Esophagus squamous epithelium (tissue), 5 donors: ENCODE measurements at regions not wholly inside any gene's neighbourhood (a gene's known extent, or its start where the extent isn't known, plus 50 kb on each side); places are given as distances from the start of the nearest gene placed in this dataset.

Experiments
- DNase-seq: peaks from one replicate; lab custom pipeline; 2025; lab: John Stamatoyannopoulos, UW
- H3K27ac ChIP-seq, 4 donors: fragments of 200-600 bp; sonication (generic); one replicate each; pipeline ENCODE4 v1.5.1; 2016 to 2019; ENCODE audit warnings: mild to moderate bottlenecking in 1 of 4
- H3K27me3 ChIP-seq, 4 donors: fragments of 200-600 bp; sonication (generic); 1 replicate in 3 of 4; 2 replicates in 1 of 4; pipeline versions ENCODE4 v1.5.1 to v1.6.0; 2017 to 2021; ENCODE audit warnings: antibody characterized with exemption in 1 of 4
- H3K36me3 ChIP-seq, 3 donors: fragments of 200-600 bp; sonication (generic); one replicate each; pipeline ENCODE4 v1.5.1; 2016 to 2019
- H3K4me1 ChIP-seq, 3 donors: fragments of 200-600 bp; sonication (generic); one replicate each; pipeline ENCODE4 v1.5.1; 2017 to 2019
- H3K4me3 ChIP-seq, 4 donors: fragments of 200-600 bp; sonication (generic); 1 replicate in 3 of 4; 2 replicates in 1 of 4; pipeline ENCODE4 v1.5.1; 2016 to 2019; ENCODE audit warnings: mild to moderate bottlenecking in 2 of 4, moderate library complexity in 1 of 4
- H3K9me3 ChIP-seq, 3 donors: fragments of 200-600 bp; sonication (generic); one replicate each; pipeline ENCODE4 v1.5.1; 2016 to 2019
- POLR2A ChIP-seq, 4 donors: fragments of 450-650 bp; IDR thresholded peaks; one replicate each; pipeline ENCODE4 v1.6.1; 2017; ENCODE audit warnings: antibody characterized with exemption in 4 of 4, mild to moderate bottlenecking in 4 of 4, moderate library complexity in 3 of 4
- WGBS, 2 donors: methylation state at CpG; one replicate each; pipeline ENCODE4 v1.1.5; 2018; 5-methylcytosine and 5-hydroxymethylcytosine counted together
- intact Hi-C: fragments of 100-400 bp; cut with DNase I; formaldehyde crosslinking; loops from one replicate; pipeline ENCODE4 v1.15.0; 2022
- TF ChIP-seq, protein P1 (sequence below), 6 experiments: fragments of 450-650 bp in 4 of 6; fragments of 200-600 bp in 2 of 6; sonication (generic) in 2 of 6; IDR thresholded peaks; one replicate each; pipeline ENCODE4 v1.5.1; 2016 to 2019; ENCODE audit warnings: antibody characterized with exemption in 6 of 6, mild to moderate bottlenecking in 4 of 6, moderate library complexity in 4 of 6
- donor health status: DM: yes; HTN: yes; CAD: no.

DNA sequence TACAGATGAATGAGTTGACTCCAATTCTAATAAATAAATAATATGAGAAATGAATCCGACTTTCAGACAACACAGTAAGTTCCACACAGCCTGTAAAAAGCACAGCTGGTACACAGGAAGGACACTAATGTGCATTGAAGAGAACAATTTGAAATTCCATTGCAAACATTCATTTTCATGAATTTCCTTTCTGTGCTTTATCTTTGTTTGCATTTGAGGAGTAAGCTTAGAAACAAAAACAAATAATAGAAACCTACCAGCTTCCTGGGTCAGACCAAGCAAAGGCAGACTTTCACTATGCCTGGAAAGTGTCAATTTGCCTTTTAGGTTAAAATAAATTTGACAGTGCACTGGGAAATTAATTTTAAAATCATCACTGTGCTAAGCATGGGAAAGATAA is 143.8 kb upstream of the VLDLR start:
- no peaks in the 10 kb centered on the region for H3K36me3 ChIP-seq
- intact Hi-C loops: no loop called here
- H3K27ac ChIP-seq: no peak overlapping the region
- H3K4me1 ChIP-seq: no peaks in the 10 kb centered on the region
- WGBS, 2 donors: 45 to 47% methylated on average over 1 of the region's 1 CpG
- no peak overlapping the region for H3K4me3 ChIP-seq
- H3K27me3 ChIP-seq: no peaks in the 10 kb centered on the region
- DNase-seq: no peak
- no peak for TF ChIP-seq POLR2A (IDR thresholded peaks at IDR 0.05)
- TF ChIP-seq, protein P1, sequence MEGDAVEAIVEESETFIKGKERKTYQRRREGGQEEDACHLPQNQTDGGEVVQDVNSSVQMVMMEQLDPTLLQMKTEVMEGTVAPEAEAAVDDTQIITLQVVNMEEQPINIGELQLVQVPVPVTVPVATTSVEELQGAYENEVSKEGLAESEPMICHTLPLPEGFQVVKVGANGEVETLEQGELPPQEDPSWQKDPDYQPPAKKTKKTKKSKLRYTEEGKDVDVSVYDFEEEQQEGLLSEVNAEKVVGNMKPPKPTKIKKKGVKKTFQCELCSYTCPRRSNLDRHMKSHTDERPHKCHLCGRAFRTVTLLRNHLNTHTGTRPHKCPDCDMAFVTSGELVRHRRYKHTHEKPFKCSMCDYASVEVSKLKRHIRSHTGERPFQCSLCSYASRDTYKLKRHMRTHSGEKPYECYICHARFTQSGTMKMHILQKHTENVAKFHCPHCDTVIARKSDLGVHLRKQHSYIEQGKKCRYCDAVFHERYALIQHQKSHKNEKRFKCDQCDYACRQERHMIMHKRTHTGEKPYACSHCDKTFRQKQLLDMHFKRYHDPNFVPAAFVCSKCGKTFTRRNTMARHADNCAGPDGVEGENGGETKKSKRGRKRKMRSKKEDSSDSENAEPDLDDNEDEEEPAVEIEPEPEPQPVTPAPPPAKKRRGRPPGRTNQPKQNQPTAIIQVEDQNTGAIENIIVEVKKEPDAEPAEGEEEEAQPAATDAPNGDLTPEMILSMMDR (IDR thresholded peaks at IDR 0.05): no peak
- H3K9me3 ChIP-seq: no peaks in the 10 kb centered on the region

DNA sequence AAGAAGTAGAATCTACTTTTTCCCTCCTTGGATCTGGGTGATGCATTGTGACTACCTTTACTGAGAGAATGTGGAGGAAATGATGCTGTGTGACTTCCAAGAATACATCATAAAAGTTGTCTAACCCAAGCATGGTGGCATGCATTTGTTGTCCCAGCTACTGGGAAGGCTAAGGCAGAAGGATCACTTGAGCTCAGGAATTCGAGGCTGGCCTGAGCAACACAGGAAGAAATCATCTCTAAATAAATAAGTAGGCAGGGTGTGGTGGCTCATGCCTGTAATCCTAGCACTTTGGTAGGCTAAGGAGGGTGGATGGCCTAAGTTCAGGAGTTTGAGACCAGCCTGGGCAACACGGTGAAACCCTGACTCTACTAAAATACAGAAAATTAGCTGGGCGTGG is 143.2 kb upstream of the VLDLR start:
- intact Hi-C loops: no loop called here
- WGBS, 2 donors: 69 to 72% methylated on average over 3 of the region's 3 CpGs
- Histone ChIP-seq H3K4me3 (no peak overlapping the region), H3K27ac (no peak overlapping the region), H3K9me3 (no peaks in the 10 kb centered on the region), H3K4me1 (no peaks in the 10 kb centered on the region), H3K27me3 (no peaks in the 10 kb centered on the region), H3K36me3 (no peaks in the 10 kb centered on the region)
- TF ChIP-seq POLR2A (IDR thresholded peaks at IDR 0.05): no peak
- TF ChIP-seq, protein P1 (IDR thresholded peaks at IDR 0.05): no peak
- no peak for DNase-seq

DNA sequence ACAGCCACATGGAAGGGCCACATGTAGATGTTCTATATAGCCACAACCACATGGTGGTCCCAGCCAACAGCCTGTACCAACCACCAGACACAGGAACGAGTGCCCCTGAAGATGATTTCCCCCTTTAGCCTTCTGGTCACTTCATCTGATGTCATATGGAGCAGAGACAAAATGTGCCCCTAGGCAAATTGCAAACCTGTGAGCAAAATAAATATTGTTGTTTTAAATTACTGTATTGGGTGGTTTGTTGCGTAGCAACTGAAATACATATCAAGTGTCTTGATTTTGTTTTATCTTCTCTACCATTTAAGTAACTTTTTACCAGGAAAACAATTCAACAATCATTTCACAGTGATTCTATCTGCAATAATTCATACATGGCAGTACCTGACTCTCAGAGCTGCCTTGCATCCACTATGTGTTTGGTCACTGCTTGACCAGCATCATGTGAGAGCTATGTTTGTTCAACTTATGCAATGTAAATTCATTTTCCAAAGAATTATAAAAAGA is 142.5 kb upstream of the VLDLR start:
- H3K27ac ChIP-seq: no peak overlapping the region
- H3K9me3 ChIP-seq: no peaks in the 10 kb centered on the region
- no peaks in the 10 kb centered on the region for H3K27me3 ChIP-seq
- no peaks in the 10 kb centered on the region for H3K36me3 ChIP-seq
- TF ChIP-seq, protein P1 (IDR thresholded peaks at IDR 0.05): no peak
- TF ChIP-seq POLR2A (IDR thresholded peaks at IDR 0.05): no peak
- no peak for DNase-seq
- WGBS, 2 donors: 77 to 82% methylated on average over 2 of the region's 2 CpGs
- H3K4me1 ChIP-seq: no peaks in the 10 kb centered on the region
- intact Hi-C loops: no loop called here
- H3K4me3 ChIP-seq: no peak overlapping the region

DNA sequence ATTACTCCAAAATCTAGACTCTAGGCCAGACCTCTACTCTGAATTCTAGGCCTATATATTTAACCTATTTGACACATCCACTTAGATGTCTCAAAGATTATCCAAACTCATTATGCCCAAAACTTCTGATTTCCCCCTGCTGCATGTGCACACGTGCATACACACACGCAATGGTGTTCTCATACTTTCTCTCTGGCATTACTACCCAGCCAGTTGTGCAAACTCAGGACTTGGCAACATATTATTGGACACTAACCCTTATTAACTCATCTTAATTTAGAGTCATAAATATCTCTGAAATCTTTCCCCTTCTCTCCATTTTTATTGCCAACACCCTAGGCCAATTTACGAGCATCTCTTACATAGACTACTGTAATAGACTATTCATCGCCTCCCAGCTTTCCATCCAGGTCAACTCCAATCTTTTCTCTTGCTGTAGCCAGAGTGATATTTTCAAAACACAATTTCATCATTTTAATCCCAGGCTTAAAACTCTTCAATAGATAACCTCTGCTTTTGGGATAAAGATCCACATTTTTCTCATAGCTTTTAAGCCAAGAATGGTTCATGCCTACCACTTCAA is 141.2 kb upstream of the VLDLR start:
- no peak overlapping the region for H3K4me3 ChIP-seq
- 88 to 95% methylated on average over 4 of the region's 4 CpGs for WGBS, 2 donors
- H3K4me1 ChIP-seq: no peaks in the 10 kb centered on the region
- no peak overlapping the region for H3K27ac ChIP-seq
- no peak for DNase-seq
- intact Hi-C loops: no loop called here
- H3K27me3 ChIP-seq: no peaks in the 10 kb centered on the region
- TF ChIP-seq, protein P1 (IDR thresholded peaks at IDR 0.05): no peak
- no peak for TF ChIP-seq POLR2A (IDR thresholded peaks at IDR 0.05)
- H3K9me3 ChIP-seq: no peaks in the 10 kb centered on the region
- H3K36me3 ChIP-seq: no peaks in the 10 kb centered on the region

DNA sequence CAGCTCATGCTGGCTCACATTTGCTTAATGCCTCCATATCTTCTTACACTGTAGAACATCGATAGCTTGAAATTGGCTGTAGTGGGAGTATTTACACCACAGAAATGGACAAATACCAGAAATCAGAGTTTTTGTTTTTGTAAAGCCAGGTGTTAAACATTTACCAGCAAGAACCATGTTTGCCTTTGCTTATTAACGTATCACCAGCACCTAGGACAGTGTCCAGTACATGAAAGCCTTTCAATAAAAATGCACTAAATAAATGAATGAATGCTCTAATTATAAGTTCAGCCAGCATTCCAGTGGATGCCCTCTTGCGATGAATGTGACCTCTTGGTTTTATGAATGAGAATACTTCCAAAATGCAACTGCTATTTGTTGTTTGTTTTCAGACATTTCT is 140.4 kb upstream of the VLDLR start:
- Histone ChIP-seq H3K27me3 (no peaks in the 10 kb centered on the region), H3K4me3 (no peak overlapping the region), H3K36me3 (no peaks in the 10 kb centered on the region), H3K9me3 (no peaks in the 10 kb centered on the region), H3K4me1 (no peaks in the 10 kb centered on the region), H3K27ac (no peak overlapping the region)
- intact Hi-C loops: no loop called here
- TF ChIP-seq, protein P1 (IDR thresholded peaks at IDR 0.05): no peak
- no peak for TF ChIP-seq POLR2A (IDR thresholded peaks at IDR 0.05)
- 79% methylated on average over 3 of the region's 3 CpGs for WGBS, 2 donors
- no peak for DNase-seq
